HG03565 (cell line): ENCODE measurements at regions not wholly inside any gene's neighbourhood (a gene's known extent, or its start where the extent isn't known, plus 50 kb on each side); places are given as distances from the start of the nearest gene placed in this dataset.
"Not testable (repeated sequence)": the region's sequence is repeated elsewhere in the genome, so short reads cannot be mapped to it uniquely, and the experiment has no call there.

Source experiments
- ATAC-seq: cut with Tn5 transposase; IDR thresholded peaks from one replicate; pipeline ENCODE4 v1.9.1; 2021; ENCODE audit warnings: mild to moderate bottlenecking, moderate library complexity; ENCODE audit not compliant: unreplicated experiment

DNA sequence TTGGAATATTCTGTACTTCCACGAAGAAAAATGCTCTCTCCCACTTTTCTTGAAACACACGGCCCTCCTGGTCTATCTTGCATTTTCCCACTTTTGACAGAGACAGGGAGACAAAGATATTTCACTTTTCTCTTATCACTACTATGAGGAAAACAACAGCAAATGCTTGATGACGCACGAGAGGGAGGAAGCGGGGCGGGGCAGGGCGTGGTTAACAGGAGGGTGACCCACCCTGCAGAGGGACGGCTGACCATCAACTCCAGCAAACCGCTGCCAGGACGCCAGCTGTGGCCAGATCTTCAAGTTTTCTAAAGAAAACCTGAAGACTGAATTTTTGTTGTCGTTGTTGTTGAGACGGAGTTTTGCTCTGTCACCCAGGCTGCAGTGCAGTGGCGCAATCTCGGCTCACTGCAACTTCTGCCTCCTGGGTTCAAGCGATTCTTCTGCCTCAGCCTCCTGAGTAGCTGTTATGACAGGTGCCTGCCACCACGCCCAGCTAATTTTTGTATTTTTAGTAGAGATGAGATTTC lies 63.8 kb downstream of the NSUN5 start:
- not testable (repeated sequence) for ATAC-seq

DNA sequence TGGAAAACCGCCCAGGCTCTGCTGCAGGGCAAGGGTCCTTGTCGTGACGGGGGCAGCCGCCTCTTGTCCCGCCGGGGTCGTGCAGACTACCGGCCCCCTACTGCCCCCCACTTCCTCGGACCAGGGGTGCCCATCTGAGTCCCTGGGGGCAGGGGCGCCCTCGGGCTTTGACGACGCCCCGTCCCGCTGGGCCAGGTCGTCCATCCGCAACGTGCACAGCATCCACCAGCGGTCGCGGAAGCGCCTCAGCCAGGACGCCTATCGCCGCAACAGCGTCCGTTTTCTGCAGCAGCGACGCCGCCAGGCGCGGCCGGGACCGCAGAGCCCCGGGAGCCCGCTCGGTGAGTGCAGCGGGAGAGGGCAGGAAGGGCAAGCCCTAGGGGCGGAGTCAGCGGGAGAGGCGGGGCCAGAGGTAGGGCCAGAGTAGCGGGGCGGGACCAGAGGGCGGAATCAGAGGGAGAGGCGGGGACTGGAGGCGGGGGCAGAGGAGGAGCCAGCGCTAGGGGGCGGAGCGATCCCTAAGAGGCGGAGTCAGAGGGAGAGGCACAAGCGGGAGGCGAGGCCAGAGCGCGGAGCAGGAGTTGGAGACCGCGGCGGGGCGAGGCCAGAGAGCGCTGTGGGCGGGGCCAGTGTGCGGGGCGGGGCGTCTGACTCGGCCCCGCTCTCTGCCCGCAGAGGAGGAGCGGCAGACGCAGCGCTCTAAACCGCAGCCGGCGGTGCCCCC lies 73.5 kb downstream of the NSUN5 start:
- peak; percentile 80 for ATAC-seq

DNA sequence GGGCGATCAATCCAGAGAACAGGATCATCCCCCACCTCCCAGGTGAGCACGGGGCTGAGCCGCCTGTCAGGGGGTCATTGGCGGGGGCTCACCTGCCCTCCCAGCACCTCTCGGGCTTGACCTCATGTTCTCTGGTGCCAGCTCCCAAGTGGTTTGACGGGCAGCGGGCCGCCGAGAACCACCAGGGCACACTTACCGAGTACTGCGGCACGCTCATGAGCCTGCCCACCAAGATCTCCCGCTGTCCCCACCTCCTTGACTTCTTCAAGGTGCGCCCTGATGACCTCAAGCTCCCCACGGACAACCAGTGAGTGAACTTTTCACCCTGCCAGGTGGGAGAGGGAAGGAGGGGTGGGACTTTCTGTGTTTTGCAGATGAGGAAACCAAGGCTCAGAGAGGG lies 82.9 kb downstream of the NSUN5 start:
- not testable (repeated sequence) for ATAC-seq

DNA sequence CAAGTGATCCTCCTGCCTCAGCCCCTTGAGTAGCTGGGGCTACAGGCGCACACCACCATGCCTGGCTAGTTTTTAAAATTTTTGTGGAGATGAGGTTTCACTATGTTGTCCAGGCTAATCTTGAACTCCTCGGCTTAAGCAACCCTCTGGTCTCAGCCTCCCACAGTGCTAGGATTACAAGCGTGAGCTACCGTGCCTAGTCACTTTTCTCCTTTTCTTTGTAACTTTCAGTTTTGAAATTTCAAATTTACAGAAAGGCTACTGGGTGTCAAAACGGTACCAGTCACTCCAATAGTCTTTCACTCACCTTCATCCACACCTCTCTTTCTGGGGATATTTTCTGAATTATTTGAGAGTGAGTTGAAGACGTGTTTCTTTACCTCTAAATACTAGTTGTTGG lies 86.9 kb downstream of the NSUN5 start:
- not testable (repeated sequence) for ATAC-seq

DNA sequence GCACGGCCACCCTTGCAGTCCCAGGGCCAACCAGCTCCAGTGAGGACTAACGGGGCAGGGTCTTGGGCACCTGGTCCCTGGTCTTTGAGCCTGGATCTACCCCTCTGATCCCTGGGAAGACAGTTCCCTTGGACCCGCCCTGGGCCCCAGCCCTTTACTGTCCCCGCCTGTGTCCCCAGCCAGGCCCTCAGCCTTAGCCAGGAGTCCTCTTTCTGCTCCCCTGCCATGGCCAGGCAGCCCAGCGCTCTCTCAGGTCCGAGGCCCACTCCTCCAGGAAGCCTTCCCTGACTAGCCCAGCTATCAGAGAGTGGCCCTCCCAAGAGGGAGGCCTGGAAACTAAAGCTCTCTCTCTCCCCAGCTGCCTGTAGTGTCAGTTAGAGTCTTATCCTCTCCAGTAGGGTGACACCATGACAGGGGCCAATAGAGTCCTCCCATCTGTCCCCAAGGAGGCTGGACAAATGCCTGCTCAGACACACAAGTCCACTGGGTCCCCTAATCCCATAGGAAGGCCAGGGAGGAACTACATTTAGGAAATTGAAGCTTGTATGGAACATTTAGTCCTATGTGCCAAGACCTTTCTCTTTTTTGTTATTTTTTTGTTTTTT lies 87.8 kb downstream of the NSUN5 start:
- peak; percentile 35 for ATAC-seq

DNA sequence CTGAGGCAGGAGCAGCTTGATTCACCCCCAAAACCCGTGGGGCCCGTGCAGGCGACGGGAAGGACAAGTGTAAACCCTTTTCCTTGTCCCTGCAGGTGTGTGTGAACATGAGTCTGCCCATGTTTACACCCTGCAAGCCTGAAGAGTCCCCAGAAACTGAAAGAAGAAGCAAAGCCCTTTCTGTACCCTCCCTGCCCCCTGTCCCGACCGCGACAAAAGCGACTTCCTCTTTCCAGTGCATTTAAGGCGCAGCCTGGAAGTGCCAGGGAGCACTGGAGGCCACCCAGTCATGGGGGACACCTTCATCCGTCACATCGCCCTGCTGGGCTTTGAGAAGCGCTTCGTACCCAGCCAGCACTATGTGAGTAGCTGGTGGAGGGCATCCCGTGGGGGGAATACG lies 88.3 kb downstream of the NSUN5 start:
- peak; percentile 67 for ATAC-seq

DNA sequence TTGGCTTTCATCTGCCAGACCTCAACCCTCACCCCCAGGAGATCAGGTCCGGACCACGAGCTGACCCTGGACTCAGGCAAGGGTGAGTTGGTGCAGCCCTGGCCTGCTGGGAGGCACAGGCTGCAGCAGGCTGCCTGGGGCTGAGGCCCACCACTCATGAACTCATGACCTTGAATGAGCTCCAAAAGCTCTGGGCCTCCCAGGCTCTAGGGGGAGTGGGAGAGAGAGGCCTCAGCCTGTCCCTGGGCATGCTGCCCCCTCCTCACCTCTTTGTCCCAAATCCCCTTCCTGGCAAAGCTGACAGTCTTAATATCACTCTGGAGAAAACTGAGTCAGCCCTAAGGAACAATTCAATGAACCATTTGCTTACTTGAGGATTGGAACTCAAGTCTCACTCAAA lies 89.8 kb downstream of the NSUN5 start:
- not testable (repeated sequence) for ATAC-seq

GRCh38 chr7:73216046-73216675 lies 92.5 kb downstream of the NSUN5 start:
- ATAC-seq = not testable (repeated sequence)

DNA sequence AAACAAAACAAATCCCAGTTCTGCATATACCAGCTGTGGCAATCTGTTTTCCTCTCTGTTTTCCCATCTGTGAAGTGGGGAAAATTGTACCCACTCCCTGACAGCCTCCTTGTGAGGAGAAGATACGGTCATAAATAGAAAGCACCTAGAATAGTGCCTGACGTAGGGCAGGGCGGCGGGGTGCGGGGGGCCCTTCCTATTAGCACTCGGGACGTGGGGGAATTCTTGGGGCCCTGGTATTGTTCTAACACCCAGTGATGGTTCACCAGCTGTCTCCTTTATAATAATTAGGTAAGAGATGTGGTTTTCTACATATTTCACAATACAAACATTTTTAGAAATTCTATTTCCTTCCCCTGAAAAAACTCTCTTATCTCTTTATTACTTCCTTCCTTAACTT lies 93.4 kb downstream of the NSUN5 start:
- ATAC-seq = not testable (repeated sequence)

DNA sequence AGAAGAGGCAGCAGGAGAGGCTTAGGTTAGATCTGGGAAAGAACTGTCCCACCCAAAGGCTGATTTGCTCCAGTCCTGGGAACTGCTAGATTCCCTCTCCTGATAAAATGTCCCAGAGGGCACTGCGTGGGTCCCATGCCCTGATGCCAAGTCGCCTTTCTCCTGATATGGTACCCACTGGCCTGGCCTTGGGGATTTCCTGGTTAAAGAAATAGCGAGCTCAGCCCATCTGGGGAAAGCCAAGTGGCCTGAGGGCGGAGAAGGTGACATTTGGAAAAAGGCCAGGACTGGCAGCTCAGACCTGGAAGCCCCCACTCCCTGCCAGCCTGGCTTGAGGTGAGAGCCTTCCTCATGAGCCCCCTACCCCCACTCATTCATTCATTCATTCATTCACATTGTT lies 94.2 kb downstream of the NSUN5 start:
- ATAC-seq = not testable (repeated sequence)

DNA sequence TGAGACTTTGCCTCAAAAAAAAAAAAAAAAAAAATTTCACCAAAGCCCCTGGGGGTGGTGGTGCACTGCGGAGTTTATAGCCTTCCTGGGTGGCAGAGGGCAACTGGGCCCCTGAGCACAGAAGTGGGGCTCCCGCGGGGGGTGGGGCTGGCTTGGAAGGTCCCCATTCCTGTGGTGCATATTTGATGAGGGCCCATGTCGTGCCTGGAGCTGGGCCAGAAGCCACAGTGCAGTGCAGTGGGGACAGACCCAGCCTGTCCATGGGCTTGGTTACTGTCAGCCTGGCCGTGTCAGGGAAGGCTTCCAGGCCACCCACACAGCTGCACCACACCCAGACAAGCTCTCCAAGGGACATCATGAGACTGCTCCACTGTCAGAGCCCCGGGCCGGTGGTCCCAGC lies 95.5 kb downstream of the NSUN5 start:
- ATAC-seq = not testable (repeated sequence)

GRCh38 chr7:73205594-73205993 lies 103.0 kb downstream of the NSUN5 start:
- ATAC-seq = not testable (repeated sequence)

GRCh38 chr7:73204898-73205297 lies 103.7 kb downstream of the NSUN5 start:
- ATAC-seq = not testable (repeated sequence)

- not testable (repeated sequence) for ATAC-seq
These were observed 105.3 kb downstream of the NSUN5 start for GRCh38 chr7:73203312-73203711.

DNA sequence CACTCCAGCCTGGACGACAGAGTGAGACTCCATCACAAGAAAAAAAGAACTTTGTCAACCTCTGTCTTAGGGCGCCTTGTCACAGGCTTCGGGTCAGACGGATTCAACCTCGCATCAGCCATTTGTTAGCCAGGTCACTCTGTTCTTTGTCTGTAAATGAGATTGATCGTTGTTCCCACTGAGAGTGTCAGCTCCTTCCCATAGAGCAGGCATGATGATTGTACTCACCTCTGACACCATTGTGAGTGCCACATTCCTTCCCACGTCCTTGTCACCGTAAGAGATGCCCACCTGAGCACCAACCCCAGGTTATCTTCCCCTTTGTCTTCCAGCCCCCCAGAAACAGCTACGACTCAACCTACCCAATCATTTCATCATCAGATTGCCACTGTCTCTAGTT lies 107.4 kb downstream of the NSUN5 start:
- not testable (repeated sequence) for ATAC-seq

GRCh38 chr7:73200518-73201099 lies 108.0 kb downstream of the NSUN5 start:
- not testable (repeated sequence) for ATAC-seq

DNA sequence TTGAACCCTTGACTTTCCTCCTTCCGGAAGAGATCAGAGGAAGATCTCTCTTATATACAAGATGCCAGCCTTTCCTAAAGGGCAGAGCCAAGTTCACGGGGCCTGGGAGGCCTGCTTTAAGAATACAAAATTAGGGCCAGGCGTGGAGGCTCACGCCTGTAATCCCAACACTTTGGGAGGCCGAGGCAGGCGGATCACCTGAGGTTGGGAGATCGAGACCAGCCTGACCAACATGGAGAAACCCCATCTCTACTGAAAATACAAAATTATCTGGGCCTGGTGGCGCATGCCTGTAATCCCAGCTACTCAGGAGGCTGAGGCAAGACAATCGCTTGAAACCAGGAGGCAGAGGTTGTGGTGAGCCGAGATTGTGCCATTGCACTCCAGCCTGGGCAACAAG lies 108.2 kb upstream of the SPDYE9 start:
- ATAC-seq = not testable (repeated sequence)

DNA sequence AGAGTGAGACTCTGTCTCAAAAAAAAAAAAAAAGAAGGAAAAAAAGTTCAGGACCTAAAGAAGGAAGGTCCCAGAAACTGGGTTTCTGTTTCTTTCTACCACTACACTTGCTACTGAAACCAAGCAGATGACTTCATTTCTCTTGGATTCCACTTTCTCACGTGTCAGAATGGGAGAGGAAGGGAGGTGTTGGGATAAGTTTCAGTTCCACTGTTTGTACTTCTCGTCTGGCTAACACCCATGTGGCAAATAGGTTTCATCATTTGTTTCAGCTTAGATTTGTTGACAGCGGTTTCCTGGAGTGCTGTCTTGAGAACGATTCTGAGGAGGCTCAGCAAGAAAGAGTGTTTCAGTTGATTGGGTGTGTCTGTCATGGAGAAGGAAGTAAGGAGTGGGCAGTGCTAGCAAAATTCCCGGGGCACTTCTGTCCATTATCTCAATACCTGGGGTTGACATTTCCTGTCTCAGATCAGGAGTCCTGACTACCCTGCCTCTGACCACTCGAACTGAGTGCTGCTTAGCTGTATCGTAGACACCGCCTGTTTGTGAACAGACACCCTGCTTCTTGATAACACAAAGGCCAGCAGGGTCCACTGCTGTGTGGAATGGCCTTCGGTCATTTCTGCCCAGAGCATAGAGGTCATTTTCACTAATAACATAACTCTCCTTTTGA lies 104.8 kb upstream of the SPDYE9 start:
- not testable (repeated sequence) for ATAC-seq

DNA sequence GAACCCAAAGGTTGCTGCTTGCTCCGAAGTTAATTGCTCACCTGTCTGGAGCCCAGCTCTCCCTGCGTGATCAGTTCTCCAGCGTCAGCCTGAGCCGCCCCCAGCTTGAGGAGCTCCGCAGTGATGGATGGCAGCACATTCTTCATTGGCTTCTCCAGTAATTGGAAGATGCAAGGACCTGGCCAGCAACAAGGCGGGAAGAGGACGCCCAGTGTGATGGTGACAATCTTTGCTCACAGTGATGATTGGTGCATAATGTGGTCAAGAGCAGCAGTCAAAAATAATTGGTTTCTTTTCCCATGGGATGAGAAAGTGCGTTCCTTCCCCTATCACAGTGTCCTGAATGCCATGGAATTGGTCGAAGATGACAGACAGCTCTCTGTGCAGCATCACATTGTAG lies 102.4 kb upstream of the SPDYE9 start:
- not testable (repeated sequence) for ATAC-seq

DNA sequence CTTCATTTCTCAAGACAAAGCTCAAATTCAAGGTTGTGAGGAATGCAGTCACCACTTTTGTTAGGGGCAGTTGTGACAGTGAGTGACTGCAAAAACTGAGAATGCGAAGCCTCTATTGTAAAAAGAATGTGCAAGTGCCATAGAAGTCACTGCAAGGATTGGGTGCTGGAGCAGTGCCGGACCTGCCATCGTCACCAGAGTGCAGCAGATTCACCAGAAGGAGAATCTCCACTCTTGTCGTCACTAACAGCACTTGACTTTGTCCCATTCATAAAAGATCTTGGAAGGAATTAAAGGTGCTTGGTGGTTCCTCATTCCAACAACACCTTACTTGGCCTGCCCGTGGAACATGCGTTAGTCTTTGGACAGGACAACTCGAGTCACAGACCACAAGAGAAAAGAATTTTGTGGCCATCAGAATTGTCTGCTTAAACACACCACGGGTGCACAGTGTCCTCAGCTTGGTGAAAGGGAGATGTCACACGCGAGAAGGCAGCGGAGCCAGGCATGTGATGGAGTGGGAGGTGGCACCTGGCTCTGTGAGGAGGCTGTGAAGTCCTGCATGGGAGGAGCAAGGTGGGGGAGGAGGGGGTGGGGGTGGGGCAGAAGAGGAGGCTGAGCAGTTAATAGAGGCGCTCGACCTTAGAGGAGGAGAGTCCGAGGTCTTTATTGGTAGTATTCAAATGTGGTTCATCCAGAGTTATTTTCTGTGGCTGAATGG lies 100.9 kb upstream of the SPDYE9 start:
- ATAC-seq = not testable (repeated sequence)
